A673 (cell line): ENCODE measurements at regions not wholly inside any gene's neighbourhood (a gene's known extent, or its start where the extent isn't known, plus 50 kb on each side); places are given as distances from the start of the nearest gene placed in this dataset.

Experiments used
- BruUV-seq: library from RNA; stranded (reverse); fragments of 400-500 nt; replicated peaks from 2 replicates; lab custom pipeline; 2021; lab: Mats Ljungman, UMichigan
- CTCF ChIA-PET: fragments of 300-600 bp; sonication (Branson Sonifier 250); formaldehyde crosslinking; loops from one replicate; lab custom pipeline; 2022; ENCODE audit warnings: antibody characterized with exemption; lab: Charles Lee
- POLR2A ChIA-PET: fragments of 300-600 bp; sonication (Branson Sonifier 250); formaldehyde crosslinking; loops from one replicate; lab custom pipeline; 2022; ENCODE audit warnings: antibody characterized with exemption; ENCODE audit not compliant: low non-redundant PET; lab: Charles Lee
- DNase-seq: peaks from one replicate; pipeline ENCODE4 v3.0.0-alpha.2; 2015; ENCODE audit warnings: low spot score
- H3K27ac ChIP-seq: fragments of 200-600 bp; sonication (generic); 2 replicates; pipeline ENCODE4 v1.5.1; 2016; ENCODE audit warnings: mixed run types, low read depth, mild to moderate bottlenecking, mixed read lengths, antibody characterized with exemption, low read length; ENCODE audit not compliant: poor library complexity, severe bottlenecking
- H3K27me3 ChIP-seq: fragments of 200-600 bp; sonication (generic); replicated peaks from 2 replicates; pipeline ENCODE4 v1.6.1; 2017; ENCODE audit warnings: mixed run types, low read depth, mild to moderate bottlenecking, mixed read lengths, antibody characterized with exemption, low read length; ENCODE audit not compliant: insufficient read depth, poor library complexity
- H3K36me3 ChIP-seq: fragments of 200-600 bp; sonication (generic); 2 replicates; pipeline ENCODE4 v1.6.1; 2016; ENCODE audit warnings: mixed run types, mild to moderate bottlenecking, mixed read lengths, antibody characterized with exemption, low read length; ENCODE audit not compliant: insufficient read depth, poor library complexity, severe bottlenecking
- H3K4me1 ChIP-seq: fragments of 200-600 bp; sonication (generic); 2 replicates; pipeline ENCODE4 v1.6.1; 2017; ENCODE audit warnings: mixed run types, mild to moderate bottlenecking, mixed read lengths, antibody characterized with exemption, low read length; ENCODE audit not compliant: insufficient read depth, poor library complexity, severe bottlenecking
- H3K4me3 ChIP-seq: fragments of 200-600 bp; sonication (generic); 2 replicates; pipeline ENCODE4 v1.5.1; 2016; ENCODE audit warnings: low read depth, mixed run types, mild to moderate bottlenecking, mixed read lengths, low read length; ENCODE audit not compliant: poor library complexity, severe bottlenecking
- H3K9me3 ChIP-seq: fragments of 200-600 bp; sonication (generic); 2 replicates; pipeline ENCODE4 v1.6.1; 2016; ENCODE audit warnings: mixed run types, low read depth, mild to moderate bottlenecking, mixed read lengths, antibody characterized with exemption, low read length; ENCODE audit not compliant: poor library complexity, severe bottlenecking
- EZH2 ChIP-seq: fragments of 200-600 bp; sonication (generic); IDR thresholded peaks from 2 replicates; pipeline ENCODE4 v1.6.1; 2017; ENCODE audit warnings: borderline replicate concordance, low read depth, mild to moderate bottlenecking, mixed read lengths, antibody characterized with exemption, low read length; ENCODE audit not compliant: poor library complexity, severe bottlenecking
- intact Hi-C: fragments of 100-400 bp; cut with micrococcal nuclease; formaldehyde crosslinking; loops from one replicate; pipeline ENCODE4 v1.10.0; 2022; ENCODE audit not compliant: unreplicated experiment
- TF ChIP-seq, protein P1 (sequence below): fragments of 300-800, 200-600 bp; sonication (generic); conservative IDR thresholded peaks from 2 replicates; pipeline ENCODE4 v1.5.1; 2017; ENCODE audit warnings: low read depth, mild to moderate bottlenecking, antibody characterized with exemption, low read length, moderate library complexity, mixed read lengths

DNA sequence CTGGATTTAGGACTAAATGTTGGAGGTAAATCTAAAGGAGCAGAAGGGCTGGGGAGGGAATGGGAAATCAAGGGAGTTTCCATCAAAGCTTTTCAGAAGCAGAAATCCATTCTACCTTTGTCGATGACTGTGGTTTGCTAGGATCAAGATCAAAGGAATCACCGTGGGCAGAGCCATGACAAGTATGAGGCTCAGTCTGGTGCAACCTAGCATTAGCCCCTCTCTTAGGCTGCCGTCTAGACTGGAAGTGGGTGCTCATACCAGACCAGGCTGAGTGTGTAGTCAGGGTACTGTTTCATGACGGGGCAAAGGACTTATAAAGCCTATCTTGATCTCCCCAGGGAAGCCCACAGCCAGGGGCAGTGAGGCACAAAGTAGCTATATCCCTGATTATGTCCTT, 120.5 kb downstream of the BMP2 start:
- no TSS peak for BruUV-seq
- no peaks in the 10 kb centered on the region for H3K27me3 ChIP-seq
- CTCF ChIA-PET: no interaction called here

GRCh38 chr20:6888736-6889395, 121.4 kb downstream of the BMP2 start:
- no peak for DNase-seq
- no peaks in the 10 kb centered on the region for H3K27me3 ChIP-seq
- BruUV-seq: no TSS peak
- H3K4me3 ChIP-seq: no peak overlapping the region
- H3K4me1 ChIP-seq: no peaks in the 10 kb centered on the region
- no peak overlapping the region for H3K27ac ChIP-seq
- intact Hi-C loops: no loop called here
- ChIA-PET CTCF (no interaction called here), POLR2A (no interaction called here)
- no peaks in the 10 kb centered on the region for H3K36me3 ChIP-seq
- no peaks in the 10 kb centered on the region for H3K9me3 ChIP-seq
- TF ChIP-seq, protein P1, sequence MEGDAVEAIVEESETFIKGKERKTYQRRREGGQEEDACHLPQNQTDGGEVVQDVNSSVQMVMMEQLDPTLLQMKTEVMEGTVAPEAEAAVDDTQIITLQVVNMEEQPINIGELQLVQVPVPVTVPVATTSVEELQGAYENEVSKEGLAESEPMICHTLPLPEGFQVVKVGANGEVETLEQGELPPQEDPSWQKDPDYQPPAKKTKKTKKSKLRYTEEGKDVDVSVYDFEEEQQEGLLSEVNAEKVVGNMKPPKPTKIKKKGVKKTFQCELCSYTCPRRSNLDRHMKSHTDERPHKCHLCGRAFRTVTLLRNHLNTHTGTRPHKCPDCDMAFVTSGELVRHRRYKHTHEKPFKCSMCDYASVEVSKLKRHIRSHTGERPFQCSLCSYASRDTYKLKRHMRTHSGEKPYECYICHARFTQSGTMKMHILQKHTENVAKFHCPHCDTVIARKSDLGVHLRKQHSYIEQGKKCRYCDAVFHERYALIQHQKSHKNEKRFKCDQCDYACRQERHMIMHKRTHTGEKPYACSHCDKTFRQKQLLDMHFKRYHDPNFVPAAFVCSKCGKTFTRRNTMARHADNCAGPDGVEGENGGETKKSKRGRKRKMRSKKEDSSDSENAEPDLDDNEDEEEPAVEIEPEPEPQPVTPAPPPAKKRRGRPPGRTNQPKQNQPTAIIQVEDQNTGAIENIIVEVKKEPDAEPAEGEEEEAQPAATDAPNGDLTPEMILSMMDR: no peak
- no peak for TF ChIP-seq EZH2

More for the DNA sequence above, 120.5 kb downstream of the BMP2 start:
- Histone ChIP-seq H3K36me3 (no peaks in the 10 kb centered on the region), H3K27ac (no peak overlapping the region), H3K4me3 (no peak overlapping the region), H3K4me1 (no peaks in the 10 kb centered on the region), H3K9me3 (no peaks in the 10 kb centered on the region)
- no peak for DNase-seq
- POLR2A ChIA-PET: no interaction called here
- intact Hi-C loops: no loop called here
- no peak for TF ChIP-seq EZH2
- TF ChIP-seq, protein P1: no peak

DNA sequence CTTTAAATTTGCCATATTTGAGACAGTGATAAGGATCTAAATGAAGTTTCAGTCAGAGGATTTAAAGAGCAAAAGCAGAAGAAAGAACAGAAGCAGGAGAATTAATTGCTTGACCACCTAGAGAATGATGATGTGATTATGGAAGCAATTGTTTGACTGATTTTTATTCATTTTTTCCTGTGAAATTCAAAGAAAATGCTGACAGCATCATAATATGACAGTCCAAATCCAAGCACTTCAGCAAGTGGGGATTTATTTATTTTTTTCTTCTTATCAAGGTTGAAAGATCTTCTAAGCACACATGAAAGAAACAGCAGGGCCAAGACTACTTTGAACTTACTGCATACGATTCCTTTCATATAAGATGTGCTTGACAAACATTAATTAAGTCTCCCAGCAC, 125.2 kb downstream of the BMP2 start:
- H3K4me1 ChIP-seq: no peaks in the 10 kb centered on the region
- no peaks in the 10 kb centered on the region for H3K36me3 ChIP-seq
- TF ChIP-seq, protein P1: no peak
- TF ChIP-seq EZH2: no peak
- BruUV-seq: no TSS peak
- intact Hi-C loops: loop anchor here (10.0 kb wide), 1 partner anchor 162 kb away; no protein-coding TSS in a partner anchor
- no peaks in the 10 kb centered on the region for H3K9me3 ChIP-seq
- no peak overlapping the region for H3K27ac ChIP-seq
- no peak for DNase-seq
- ChIA-PET POLR2A (no interaction called here), CTCF (no interaction called here)
- no peak overlapping the region for H3K4me3 ChIP-seq
- peaks cover 3% of the 10 kb centered on the region for H3K27me3 ChIP-seq
